Osteoblast (primary cell): ENCODE measurements at regions not wholly inside any gene's neighbourhood (a gene's known extent, or its start where the extent isn't known, plus 50 kb on each side); places are given as distances from the start of the nearest gene placed in this dataset.

ENCODE experiments used
- DNase-seq: peaks from one replicate; pipeline ENCODE4 v3.0.0; 2011; ENCODE audit warnings: low spot score, mixed read lengths; ENCODE audit not compliant: insufficient read length; ENCODE audit errors: missing footprints
- H2AFZ ChIP-seq: 2 replicates; pipeline ENCODE4 v1.6.0; 2011; ENCODE audit warnings: mild to moderate bottlenecking, low read length
- H3K27ac ChIP-seq: 2 replicates; pipeline ENCODE4 v1.5.1; 2011; ENCODE audit warnings: mild to moderate bottlenecking, low read depth, low read length, moderate library complexity
- H3K27me3 ChIP-seq: 2 replicates; pipeline ENCODE4 v1.6.0; 2012; ENCODE audit warnings: mild to moderate bottlenecking, control low read depth, inconsistent platforms, low read length, moderate library complexity; ENCODE audit not compliant: insufficient read depth
- H3K36me3 ChIP-seq: 2 replicates; pipeline ENCODE4 v1.5.1; 2011; ENCODE audit warnings: mild to moderate bottlenecking, low read length, control low read depth, moderate library complexity; ENCODE audit not compliant: insufficient read depth
- H3K4me1 ChIP-seq: 2 replicates; pipeline ENCODE4 v1.5.1; 2011; ENCODE audit warnings: mild to moderate bottlenecking, low read length, control low read depth, moderate library complexity; ENCODE audit not compliant: insufficient read depth
- H3K4me2 ChIP-seq: 2 replicates; pipeline ENCODE4 v1.6.0; 2011; ENCODE audit warnings: mild to moderate bottlenecking, low read length; ENCODE audit not compliant: insufficient read depth
- H3K4me3 ChIP-seq: fragments of 200-600 bp; sonication (generic); 3 replicates; pipeline ENCODE4 v1.5.1; 2012; ENCODE audit warnings: mild to moderate bottlenecking, low read length, inconsistent platforms; ENCODE audit not compliant: insufficient read depth
- H3K79me2 ChIP-seq: 2 replicates; pipeline ENCODE4 v1.6.0; 2012; ENCODE audit warnings: mild to moderate bottlenecking, low read length, control low read depth, inconsistent platforms; ENCODE audit not compliant: insufficient read depth
- H3K9me3 ChIP-seq: 2 replicates; pipeline ENCODE4 v1.5.1; 2011; ENCODE audit warnings: low read depth, low read length, control low read depth
- H4K20me1 ChIP-seq: 2 replicates; pipeline ENCODE4 v1.6.0; 2012; ENCODE audit warnings: mild to moderate bottlenecking, low read length, control low read depth; ENCODE audit not compliant: insufficient read depth
- CTCF ChIP-seq: IDR thresholded peaks from 2 replicates; pipeline ENCODE4 v1.5.1; 2011; ENCODE audit warnings: mild to moderate bottlenecking, low read depth, low read length, moderate library complexity; ENCODE audit errors: extremely low read depth

DNA sequence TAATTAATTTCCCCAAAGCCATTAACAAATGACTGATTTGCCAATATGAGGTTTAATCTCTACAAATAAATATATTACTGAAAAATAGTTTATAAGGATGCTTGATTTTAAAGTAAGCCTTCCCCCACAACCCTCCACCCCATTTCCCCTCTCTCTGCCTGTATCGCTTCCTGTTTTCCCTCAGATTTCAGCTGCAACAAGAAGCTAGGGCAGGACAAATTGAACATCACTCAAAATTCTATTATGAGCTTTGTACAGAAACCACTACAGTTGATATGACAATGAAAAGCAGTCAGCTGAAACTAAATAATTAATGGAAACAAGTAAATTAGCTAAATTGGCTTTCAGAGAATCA, 109.0 kb upstream of the SP4 start:
- no peak for TF ChIP-seq CTCF
- Histone ChIP-seq H4K20me1 (no peaks in the 10 kb centered on the region), H3K27me3 (no peaks in the 10 kb centered on the region), H3K4me1 (no peaks in the 10 kb centered on the region), H2AFZ (no peak overlapping the region), H3K4me3 (no peak overlapping the region), H3K9me3 (no peaks in the 10 kb centered on the region), H3K27ac (no peak overlapping the region), H3K79me2 (no peaks in the 10 kb centered on the region), H3K4me2 (no peak overlapping the region), H3K36me3 (no peaks in the 10 kb centered on the region)
- no peak for DNase-seq

GRCh38 chr7:21326241-21326640, 101.6 kb upstream of the SP4 start:
- Histone ChIP-seq H3K27me3 (no peaks in the 10 kb centered on the region), H3K4me1 (no peaks in the 10 kb centered on the region), H3K36me3 (no peaks in the 10 kb centered on the region), H3K79me2 (no peaks in the 10 kb centered on the region), H3K4me3 (no peak overlapping the region), H3K4me2 (no peak overlapping the region), H3K9me3 (no peaks in the 10 kb centered on the region), H3K27ac (no peak overlapping the region), H4K20me1 (no peaks in the 10 kb centered on the region), H2AFZ (no peak overlapping the region)
- no peak for TF ChIP-seq CTCF
- DNase-seq = no peak

- no peak for DNase-seq
- no peak overlapping the region for H3K4me3 ChIP-seq
- H3K27ac ChIP-seq = no peak overlapping the region
- no peaks in the 10 kb centered on the region for H3K79me2 ChIP-seq
- no peaks in the 10 kb centered on the region for H3K36me3 ChIP-seq
- no peaks in the 10 kb centered on the region for H3K9me3 ChIP-seq
- no peaks in the 10 kb centered on the region for H4K20me1 ChIP-seq
- H2AFZ ChIP-seq = no peak overlapping the region
- TF ChIP-seq CTCF = no peak
- no peaks in the 10 kb centered on the region for H3K4me1 ChIP-seq
- H3K4me2 ChIP-seq = no peak overlapping the region
- H3K27me3 ChIP-seq = no peaks in the 10 kb centered on the region
Observed at GRCh38 chr7:21326921-21327320, 101.0 kb upstream of the SP4 start.

GRCh38 chr7:21327422-21328409, 100.2 kb upstream of the SP4 start:
- Histone ChIP-seq H3K36me3 (no peaks in the 10 kb centered on the region), H2AFZ (no peak overlapping the region), H3K4me2 (no peak overlapping the region), H3K27me3 (no peaks in the 10 kb centered on the region), H3K4me3 (no peak overlapping the region), H3K79me2 (no peaks in the 10 kb centered on the region), H3K4me1 (no peaks in the 10 kb centered on the region), H3K9me3 (no peaks in the 10 kb centered on the region), H4K20me1 (no peaks in the 10 kb centered on the region), H3K27ac (no peak overlapping the region)
- DNase-seq = no peak
- TF ChIP-seq CTCF = no peak
